PC-9 (cell line): ENCODE measurements at regions not wholly inside any gene's neighbourhood (a gene's known extent, or its start where the extent isn't known, plus 50 kb on each side); places are given as distances from the start of the nearest gene placed in this dataset.
A peak's percentile ranks its signal among the peaks of the same experiment; 100 is the strongest.

Source experiments
- BruUV-seq: library from RNA; stranded (reverse); fragments of 400-500 nt; replicated peaks from 2 replicates; lab custom pipeline; 2021; lab: Mats Ljungman, UMichigan
- CTCF ChIA-PET: fragments of 300-600 bp; sonication (Branson Sonifier 250); formaldehyde crosslinking; loops from one replicate; lab custom pipeline; 2022; ENCODE audit warnings: antibody characterized with exemption; lab: Charles Lee
- POLR2A ChIA-PET: fragments of 300-600 bp; sonication (Branson Sonifier 250); formaldehyde crosslinking; loops from one replicate; lab custom pipeline; 2022; ENCODE audit warnings: antibody characterized with exemption; ENCODE audit not compliant: unreplicated experiment; lab: Charles Lee
- DNase-seq, 2 experiments: peaks; one replicate each; pipeline versions ENCODE4 v3.0.0 to v3.0.0-alpha.2; 2015 to 2022; ENCODE audit warnings: mixed read lengths in 1 of 2
- H2AFZ ChIP-seq: fragments of 200-600 bp; sonication (generic); 2 replicates; pipeline ENCODE4 v1.8.1; 2017; ENCODE audit warnings: antibody characterized with exemption
- H3F3A ChIP-seq: fragments of 200-600 bp; sonication (generic); 2 replicates; pipeline ENCODE4 v1.8.1; 2017; ENCODE audit warnings: antibody characterized with exemption, mild to moderate bottlenecking, low read depth; ENCODE audit not compliant: insufficient read depth
- H3K27ac ChIP-seq: fragments of 200-600 bp; sonication (generic); 2 replicates; pipeline ENCODE4 v1.6.1; 2016; ENCODE audit warnings: mixed run types
- H3K27me3 ChIP-seq: fragments of 200-600 bp; sonication (generic); 2 replicates; pipeline ENCODE4 v1.6.1; 2016; ENCODE audit warnings: low read depth, mixed run types; ENCODE audit not compliant: insufficient read depth
- H3K36me3 ChIP-seq: fragments of 200-600 bp; sonication (generic); 2 replicates; pipeline ENCODE4 v1.6.1; 2016; ENCODE audit warnings: low read depth, mixed run types
- H3K4me1 ChIP-seq: fragments of 200-600 bp; sonication (generic); replicated peaks from 2 replicates; pipeline ENCODE4 v1.6.1; 2016; ENCODE audit warnings: mixed run types; ENCODE audit not compliant: insufficient read depth
- H3K4me2 ChIP-seq: fragments of 200-600 bp; sonication (generic); 2 replicates; pipeline ENCODE4 v1.6.1; 2017; ENCODE audit warnings: mixed run types
- H3K4me3 ChIP-seq: fragments of 200-600 bp; sonication (generic); 2 replicates; pipeline ENCODE4 v1.6.1; 2016; ENCODE audit warnings: mixed run types
- H3K79me2 ChIP-seq: fragments of 200-600 bp; sonication (generic); 2 replicates; pipeline ENCODE4 v1.6.1; 2017; ENCODE audit warnings: low read depth, mixed run types
- H3K9me2 ChIP-seq: fragments of 200-600 bp; sonication (generic); 2 replicates; pipeline ENCODE4 v1.8.1; 2017; ENCODE audit warnings: mild to moderate bottlenecking; ENCODE audit not compliant: insufficient read depth
- H3K9me3 ChIP-seq: fragments of 200-600 bp; sonication (generic); 2 replicates; pipeline ENCODE4 v1.8.1; 2016; ENCODE audit warnings: low read depth; ENCODE audit not compliant: insufficient read depth
- H4K20me1 ChIP-seq: fragments of 200-600 bp; sonication (generic); 2 replicates; pipeline ENCODE4 v1.8.1; 2017; ENCODE audit not compliant: insufficient read depth
- CTCF ChIP-seq: fragments of 200-600 bp; sonication (generic); conservative IDR thresholded peaks from 2 replicates; pipeline ENCODE4 v1.6.1; 2017; ENCODE audit warnings: mixed run types, antibody characterized with exemption, mild to moderate bottlenecking, moderate library complexity
- EZH2 ChIP-seq: fragments of 200-600 bp; sonication (generic); IDR thresholded peaks from 2 replicates; pipeline ENCODE4 v1.8.0; 2017; ENCODE audit warnings: antibody characterized with exemption, low read depth
- intact Hi-C: fragments of 100-400 bp; cut with micrococcal nuclease; formaldehyde crosslinking; loops from one replicate; pipeline ENCODE4 v1.10.0; 2022; ENCODE audit not compliant: unreplicated experiment

- POLR2A ChIA-PET: no interaction called here
- H3K9me2 ChIP-seq: no peaks in the 10 kb centered on the region
- no peak overlapping the region for H3K27ac ChIP-seq
These were observed 366.5 kb downstream of the TMEM38B start for GRCh38 chr9:106060885-106061284.

GRCh38 chr9:106062250-106062649, 367.9 kb downstream of the TMEM38B start:
- no peak for DNase-seq
- Histone ChIP-seq H3K9me3 (no peaks in the 10 kb centered on the region), H3K36me3 (no peaks in the 10 kb centered on the region), H3K27ac (no peak overlapping the region), H3K27me3 (no peaks in the 10 kb centered on the region), H2AFZ (no peak overlapping the region), H3F3A (no peaks in the 10 kb centered on the region), H3K4me3 (no peak overlapping the region), H3K79me2 (no peaks in the 10 kb centered on the region), H3K4me1 (0 out of 2 replicates have a peak, but pooled peaks cover 4% of the 10 kb centered on the region), H4K20me1 (no peaks in the 10 kb centered on the region), H3K4me2 (no peak overlapping the region), H3K9me2 (no peaks in the 10 kb centered on the region)
- ChIA-PET POLR2A (no interaction called here), CTCF (no interaction called here)
- intact Hi-C loops: no loop called here
- TF ChIP-seq EZH2 (no peak), CTCF (no peak)
- no TSS peak for BruUV-seq

More at GRCh38 chr9:106060885-106061284, 366.5 kb downstream of the TMEM38B start:
- intact Hi-C loops: no loop called here
- H3F3A ChIP-seq: no peaks in the 10 kb centered on the region
- DNase-seq: no peak
- 0 out of 2 replicates have a peak, but pooled peaks cover 4% of the 10 kb centered on the region for H3K4me1 ChIP-seq
- TF ChIP-seq EZH2: no peak
- TF ChIP-seq CTCF: no peak
- H3K27me3 ChIP-seq: no peaks in the 10 kb centered on the region
- no peaks in the 10 kb centered on the region for H3K36me3 ChIP-seq
- no peaks in the 10 kb centered on the region for H3K9me3 ChIP-seq
- H3K79me2 ChIP-seq: no peaks in the 10 kb centered on the region
- H2AFZ ChIP-seq: no peak overlapping the region
- CTCF ChIA-PET: no interaction called here
- H3K4me3 ChIP-seq: no peak overlapping the region
- H3K4me2 ChIP-seq: 0 out of 2 replicates have a peak overlapping the region, but pooled peaks have one; percentile 18
- H4K20me1 ChIP-seq: no peaks in the 10 kb centered on the region
- no TSS peak for BruUV-seq

GRCh38 chr9:106065136-106065535, 370.8 kb downstream of the TMEM38B start:
- intact Hi-C loops: no loop called here
- POLR2A ChIA-PET: no interaction called here
- TF ChIP-seq EZH2 (no peak), CTCF (no peak)

More at GRCh38 chr9:106065136-106065535, 370.8 kb downstream of the TMEM38B start:
- no peaks in the 10 kb centered on the region for H3F3A ChIP-seq
- no peaks in the 10 kb centered on the region for H3K27me3 ChIP-seq
- DNase-seq: no peak
- no peak overlapping the region for H3K4me3 ChIP-seq
- no TSS peak for BruUV-seq
- H4K20me1 ChIP-seq: no peaks in the 10 kb centered on the region
- no peaks in the 10 kb centered on the region for H3K36me3 ChIP-seq
- no peaks in the 10 kb centered on the region for H3K9me3 ChIP-seq
- H3K79me2 ChIP-seq: no peaks in the 10 kb centered on the region
- H3K27ac ChIP-seq: no peak overlapping the region
- no peak overlapping the region for H3K4me2 ChIP-seq
- H2AFZ ChIP-seq: no peak overlapping the region
- H3K9me2 ChIP-seq: no peaks in the 10 kb centered on the region
- CTCF ChIA-PET: no interaction called here
- 0 out of 2 replicates have a peak, but pooled peaks cover 4% of the 10 kb centered on the region for H3K4me1 ChIP-seq
